Ecto neural progenitor cell (in vitro differentiated cells): ENCODE measurements at regions not wholly inside any gene's neighbourhood (a gene's known extent, or its start where the extent isn't known, plus 50 kb on each side); places are given as distances from the start of the nearest gene placed in this dataset.
"Not testable (repeated sequence)": the region's sequence is repeated elsewhere in the genome, so short reads cannot be mapped to it uniquely, and the experiment has no call there.

Experiments used
- DNase-seq: peaks from one replicate; pipeline ENCODE4 v3.0.0-alpha.2; 2018; ENCODE audit warnings: low spot score

DNA sequence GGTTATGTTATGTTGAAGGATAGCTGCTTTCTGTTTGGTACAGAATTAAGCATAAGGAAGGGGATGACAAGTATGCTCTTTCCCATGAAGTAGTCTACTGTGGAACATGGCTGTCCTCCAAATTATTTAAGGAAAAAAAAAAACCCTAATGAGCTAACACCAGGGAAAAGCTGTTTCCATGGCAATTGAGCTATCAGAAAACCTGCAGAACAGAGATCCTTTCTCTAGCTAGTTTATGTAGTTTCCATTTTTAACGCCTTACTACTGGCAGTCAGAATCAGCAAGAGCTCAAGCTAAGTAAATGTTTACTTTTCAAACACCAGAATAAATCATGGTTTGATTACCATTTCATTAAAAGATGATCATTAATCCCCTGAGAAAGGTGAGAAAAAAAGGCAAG lies 287.4 kb upstream of the TARS1 start:
- no peak for DNase-seq

DNA sequence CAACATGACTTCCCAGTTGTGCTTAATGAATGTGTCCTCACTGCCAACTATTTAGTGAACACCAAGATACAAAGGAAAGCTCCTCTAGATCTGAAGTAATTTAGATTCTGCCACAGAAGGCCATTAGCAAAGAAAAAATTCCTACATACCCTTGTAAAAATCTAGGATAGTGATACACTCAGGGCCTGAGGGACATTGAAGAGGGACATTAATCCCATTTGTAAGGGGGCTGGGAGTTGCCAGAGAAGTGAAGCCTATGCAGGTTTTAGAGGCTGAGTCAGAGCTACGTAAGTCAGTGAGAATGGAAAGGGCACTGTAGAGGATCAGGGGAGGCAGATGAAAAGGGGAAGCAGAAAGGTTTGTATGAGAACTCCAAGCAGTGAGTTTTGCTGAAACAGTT lies 286.9 kb upstream of the TARS1 start:
- DNase-seq = no peak

DNA sequence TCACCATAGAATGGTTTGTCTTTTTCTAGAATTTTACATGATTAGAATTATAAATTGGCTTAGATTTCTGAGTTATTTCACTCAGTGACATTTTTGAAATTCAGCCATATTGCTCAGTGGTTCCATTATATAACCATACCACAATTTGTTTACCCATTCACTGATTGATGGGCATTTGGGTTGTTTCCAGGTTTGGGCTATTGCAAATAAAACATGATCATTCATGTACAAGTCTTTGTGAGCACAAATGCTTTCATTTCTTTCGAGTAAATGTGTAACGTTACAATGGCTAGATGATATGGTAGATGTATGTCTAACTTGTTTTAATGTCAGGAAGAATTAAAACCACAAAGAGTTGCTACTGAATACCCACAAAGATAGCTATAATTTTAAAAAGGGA lies 279.9 kb upstream of the TARS1 start:
- DNase-seq = no peak

DNA sequence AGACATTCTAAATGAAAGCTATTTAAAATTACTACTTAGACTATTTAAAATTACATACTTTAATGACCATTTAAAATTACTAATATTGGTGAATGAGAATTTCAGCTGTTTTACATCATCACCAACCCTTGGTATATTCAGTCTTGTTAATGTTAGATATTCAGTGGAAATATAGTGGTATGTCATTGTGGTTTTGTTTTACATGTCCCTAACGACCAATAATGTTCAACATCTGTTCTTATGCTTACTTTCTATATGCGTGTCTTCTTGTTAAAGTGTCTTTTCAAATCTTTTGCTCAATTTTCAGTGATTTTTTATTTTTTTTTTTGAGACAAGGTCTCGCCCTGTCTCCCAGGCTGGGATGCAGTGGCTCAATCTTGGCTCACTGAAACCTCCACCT lies 279.3 kb upstream of the TARS1 start:
- DNase-seq = no peak

DNA sequence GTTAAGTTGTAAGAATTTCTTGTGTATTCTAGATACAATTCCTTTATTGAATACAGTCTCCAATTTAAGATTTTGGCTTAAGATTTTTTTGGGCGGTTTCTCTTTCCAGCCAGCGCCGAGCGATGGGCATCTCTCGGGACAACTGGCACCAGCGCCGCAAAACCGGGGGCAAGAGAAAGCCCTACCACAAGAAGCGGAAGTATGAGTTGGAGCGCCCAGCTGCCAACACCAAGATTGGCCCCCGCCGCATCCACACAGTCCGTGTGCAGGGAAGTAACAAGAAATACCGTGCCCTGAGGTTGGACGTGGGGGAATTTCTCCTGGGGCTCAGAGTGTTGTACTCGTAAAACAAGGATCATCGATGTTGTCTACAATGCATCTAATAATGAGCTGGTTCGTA lies 278.7 kb upstream of the TARS1 start:
- DNase-seq = no peak

DNA sequence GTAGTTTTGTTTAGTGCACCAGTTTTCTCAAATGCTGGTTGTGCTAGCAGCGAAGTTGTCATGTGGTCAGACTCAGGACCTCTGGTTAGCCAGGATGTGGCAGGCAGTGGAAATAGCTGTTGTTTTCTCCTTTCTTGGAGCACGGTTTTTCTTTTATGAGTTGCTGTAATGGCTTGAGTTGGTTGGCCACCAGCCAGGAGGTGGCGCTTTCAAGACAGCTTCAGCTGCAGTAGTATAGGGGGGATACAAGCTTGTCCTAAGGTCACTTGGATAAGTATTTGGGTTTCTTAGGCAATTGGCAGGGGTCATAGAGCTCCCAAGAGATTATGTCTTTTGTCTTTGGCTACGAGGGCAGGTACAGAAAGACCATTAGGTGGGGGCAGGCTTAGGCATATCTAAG lies 274.2 kb upstream of the TARS1 start:
- DNase-seq = no peak

DNA sequence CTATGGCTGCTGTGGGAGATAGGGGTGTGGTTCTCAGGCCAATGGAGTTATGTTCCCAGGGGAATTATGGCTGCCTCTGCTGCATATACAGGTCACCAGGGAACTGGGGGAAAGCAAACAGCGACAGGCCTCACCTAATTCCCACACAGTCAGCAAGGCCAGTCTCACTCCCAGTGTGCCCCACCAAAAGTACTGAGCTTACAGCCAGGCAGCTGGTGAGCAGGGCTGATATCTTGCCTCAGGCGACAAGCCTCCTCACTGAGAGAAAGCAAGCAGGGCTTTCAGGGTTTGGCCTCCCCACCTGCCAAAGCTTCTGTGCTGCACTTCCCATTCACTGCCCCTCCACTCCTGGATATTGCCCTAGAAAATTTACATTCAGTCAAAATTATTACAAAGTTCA lies 273.8 kb upstream of the TARS1 start:
- DNase-seq = no peak

DNA sequence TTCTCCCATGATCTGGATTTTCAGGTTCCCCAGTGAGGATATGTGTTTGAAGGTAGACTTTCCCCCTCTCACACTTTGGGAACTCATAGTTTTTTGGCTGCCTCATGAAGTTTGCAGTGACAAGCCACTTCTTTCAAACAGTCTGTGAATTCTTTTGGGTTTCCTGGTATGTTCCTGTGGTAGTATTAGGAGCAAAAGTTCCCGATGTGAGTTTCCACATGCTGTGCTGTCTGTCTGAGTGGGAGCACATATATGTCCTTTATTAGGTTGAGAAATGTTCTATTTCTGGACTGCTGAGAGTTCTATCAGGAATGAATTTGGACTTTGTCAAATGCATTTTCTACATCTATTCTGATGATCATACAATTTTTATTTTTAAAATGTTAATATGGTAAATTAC lies 273.2 kb upstream of the TARS1 start:
- DNase-seq = no peak

DNA sequence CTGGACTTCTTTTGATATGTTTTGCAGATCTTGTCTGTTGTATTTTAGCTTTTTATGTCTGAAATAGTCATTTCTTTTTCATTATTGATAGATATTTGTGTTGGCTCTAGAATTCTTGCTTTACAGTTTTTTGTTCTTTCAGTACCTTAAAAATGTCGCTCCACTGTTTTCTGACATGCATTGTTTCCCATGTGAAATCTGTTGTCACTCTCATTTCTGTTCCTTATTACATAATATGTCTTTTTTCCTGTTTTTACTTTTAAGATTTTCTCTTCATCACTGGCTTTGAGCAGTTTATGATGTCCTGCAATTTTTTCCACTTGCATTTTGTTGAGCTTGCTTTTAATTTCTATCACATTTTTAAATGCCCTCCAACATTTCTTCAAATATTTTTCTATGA lies 270.4 kb upstream of the TARS1 start:
- no peak for DNase-seq

DNA sequence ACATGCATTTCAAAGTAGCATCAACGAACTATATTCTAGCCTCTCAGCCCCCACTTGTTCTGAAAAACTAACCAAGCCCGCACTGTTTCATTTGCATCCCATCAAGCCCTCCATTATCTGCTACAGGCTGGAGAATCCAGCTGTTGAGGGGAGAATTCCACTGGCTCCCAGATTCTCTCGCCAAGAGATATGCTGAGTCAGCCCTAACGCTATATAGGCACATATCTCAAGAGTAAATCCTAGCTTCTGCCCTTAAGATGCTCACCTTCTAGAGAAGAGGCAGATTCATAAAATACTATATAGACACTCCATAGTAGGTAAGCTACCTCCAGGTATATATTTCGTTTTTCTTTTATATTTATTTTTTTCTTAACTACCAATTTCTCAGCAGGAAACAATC lies 266.4 kb upstream of the TARS1 start:
- DNase-seq = no peak

DNA sequence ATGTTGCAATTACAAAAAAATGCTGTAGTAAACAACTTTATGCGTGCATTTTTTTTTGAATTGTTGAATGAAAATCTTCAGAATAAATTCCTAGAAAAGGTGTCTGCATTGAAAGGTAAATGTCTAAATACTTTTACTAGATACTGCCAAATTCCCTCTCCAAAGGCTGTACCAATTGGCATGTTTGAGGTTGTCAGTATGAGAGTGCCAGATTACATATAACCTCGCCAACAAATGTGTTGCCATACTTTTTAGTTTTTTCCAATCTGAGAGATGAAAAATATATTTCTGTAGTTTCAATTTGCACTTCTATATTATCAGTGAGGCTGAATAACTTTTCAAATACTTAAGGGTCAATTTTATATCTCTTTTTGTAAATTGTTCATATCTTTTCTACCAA lies 261.5 kb upstream of the TARS1 start:
- DNase-seq = no peak

DNA sequence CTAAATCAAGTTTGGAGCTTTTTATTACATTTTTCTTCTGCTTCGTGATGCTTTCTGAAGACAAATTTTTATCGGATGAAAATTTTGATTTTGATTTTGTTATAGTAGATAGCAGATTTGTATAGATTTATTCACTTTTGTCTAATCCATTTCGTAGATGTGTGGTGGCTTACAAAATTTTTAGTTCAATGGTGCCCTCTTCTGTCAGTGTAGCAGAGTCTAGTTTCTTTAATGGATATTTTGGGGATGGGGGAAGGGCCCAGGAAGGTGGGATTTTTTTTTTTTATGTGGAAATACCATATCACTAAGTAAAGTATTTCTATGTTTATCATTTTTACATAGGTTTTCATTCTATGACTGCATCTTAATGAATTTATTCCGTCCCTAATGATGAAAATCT lies 259.9 kb upstream of the TARS1 start:
- DNase-seq = no peak

DNA sequence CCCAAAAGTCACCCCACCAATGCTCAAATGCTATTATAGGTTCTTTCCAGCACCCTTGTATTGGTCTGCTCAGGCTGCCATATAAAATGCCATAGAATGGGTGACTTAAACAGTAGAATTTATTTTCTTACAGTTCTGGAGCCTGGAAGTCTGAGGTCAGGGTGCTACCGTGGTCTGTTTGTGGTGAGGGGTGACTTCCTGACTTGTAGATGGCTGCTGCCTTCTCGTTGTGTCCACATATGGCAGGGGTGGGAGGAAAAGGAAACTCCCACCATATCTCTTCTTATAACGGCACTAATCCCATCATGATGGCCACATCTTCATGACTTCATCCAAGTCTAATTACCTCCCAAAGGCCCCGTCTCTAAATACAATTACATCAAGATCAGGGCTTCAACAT lies 257.8 kb upstream of the TARS1 start:
- no peak for DNase-seq

DNA sequence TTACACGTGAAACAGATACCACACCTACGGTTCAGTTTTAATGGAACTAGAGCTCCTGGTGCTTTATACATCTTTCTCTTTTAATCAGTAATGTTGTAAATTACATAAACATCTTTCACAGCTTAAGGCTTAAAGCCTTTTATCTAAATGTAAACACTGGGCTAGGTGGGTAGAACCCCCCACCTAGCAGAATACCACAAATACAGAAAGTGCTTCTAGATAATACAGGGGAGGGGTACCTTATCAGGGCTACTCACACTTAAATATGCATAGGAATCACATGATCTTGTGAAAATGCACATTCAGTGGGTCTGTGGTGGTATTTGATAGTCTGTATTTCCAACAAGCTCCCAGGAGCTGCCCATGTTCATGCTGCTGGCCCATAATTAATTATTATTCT lies 256.4 kb upstream of the TARS1 start:
- no peak for DNase-seq

DNA sequence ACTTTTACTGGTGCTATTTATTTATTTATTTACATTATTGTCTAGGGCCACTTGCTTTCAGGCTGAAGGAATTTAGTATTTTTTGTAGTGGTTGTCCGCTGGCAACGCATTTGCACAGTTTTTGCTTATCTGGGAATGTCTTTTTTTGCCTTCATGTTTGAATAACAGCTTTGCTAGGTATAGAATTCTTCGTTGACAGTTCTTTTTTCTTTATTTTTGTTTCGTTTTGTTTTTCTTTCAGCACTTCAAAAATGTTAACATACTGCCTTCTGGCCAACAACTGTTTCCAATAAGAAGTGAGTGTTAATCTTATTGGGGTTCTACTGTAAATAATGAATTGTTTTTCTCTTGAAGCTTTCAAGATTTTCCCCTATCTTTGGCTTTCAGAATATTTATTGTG lies 252.7 kb upstream of the TARS1 start:
- DNase-seq = no peak

DNA sequence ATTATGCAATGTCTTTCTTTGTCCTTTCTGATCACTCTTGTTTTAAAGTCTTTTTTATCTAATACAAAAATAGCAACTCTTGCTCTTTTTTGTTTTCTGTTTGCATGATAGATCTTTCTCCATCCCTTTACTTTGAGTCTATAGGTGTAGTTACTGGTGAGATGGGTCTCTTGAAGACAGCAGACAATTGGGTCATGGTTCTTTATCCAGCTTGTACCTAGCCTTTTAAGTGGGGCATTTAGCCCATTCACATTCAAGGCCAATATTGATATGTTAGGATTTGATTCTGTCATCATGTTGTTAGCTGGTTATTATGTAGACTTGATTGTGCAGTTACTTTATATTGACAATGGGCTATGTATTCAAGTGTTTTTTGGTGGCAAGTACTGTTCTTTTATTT lies 245.9 kb upstream of the TARS1 start:
- no peak for DNase-seq

DNA sequence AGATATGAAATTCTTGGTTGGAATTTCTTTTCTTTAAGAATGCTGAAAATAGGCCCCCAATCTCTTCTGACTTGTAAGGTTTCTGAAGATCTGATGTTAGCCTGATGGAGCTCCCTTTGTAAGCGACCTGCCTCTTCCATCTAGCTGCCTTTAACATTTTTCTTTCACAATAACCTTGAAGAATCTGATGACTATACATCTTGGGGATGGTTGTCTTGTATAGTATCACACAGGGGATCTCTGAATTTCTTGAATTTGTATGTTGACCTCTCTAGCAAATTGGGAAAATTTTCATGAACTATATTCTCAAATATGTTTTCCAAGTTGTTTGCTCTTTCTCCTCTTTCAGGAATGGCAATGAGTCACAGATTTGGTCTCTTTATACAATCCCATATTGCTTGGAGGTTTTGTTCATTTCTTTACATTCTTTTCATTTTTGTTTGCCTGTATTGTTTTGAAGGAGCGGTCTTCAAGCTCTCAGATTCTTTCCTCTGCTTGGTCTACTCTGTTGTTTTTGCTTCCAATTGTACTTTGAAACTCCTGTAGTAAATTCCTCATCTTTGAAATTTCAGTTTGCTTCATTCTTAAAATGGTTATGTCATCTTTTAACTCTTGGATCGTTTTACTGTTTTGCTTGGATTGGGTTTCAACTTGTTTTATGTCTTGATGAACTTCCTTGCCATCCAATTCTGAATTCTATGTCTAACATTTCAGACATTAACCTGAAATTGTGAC lies 245.2 kb upstream of the TARS1 start:
- DNase-seq = no peak

DNA sequence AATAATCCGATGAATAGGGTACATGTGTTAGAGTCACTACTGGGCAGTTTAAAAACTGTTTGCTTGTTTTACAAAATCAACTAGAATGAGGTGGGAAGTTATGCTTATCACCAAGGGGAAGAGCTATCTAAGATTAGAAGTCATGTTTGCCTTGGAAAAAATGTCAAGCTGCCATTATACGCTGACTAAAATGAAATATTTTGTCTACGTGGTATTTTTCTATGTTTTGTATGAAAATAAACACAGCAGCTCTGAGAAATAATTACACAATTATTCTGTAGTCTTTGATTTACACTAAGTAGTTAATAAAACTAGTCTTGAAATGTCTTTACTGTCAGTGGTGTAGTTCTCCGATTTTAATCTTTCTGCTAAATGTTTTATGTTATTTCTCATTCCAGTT lies 241.9 kb upstream of the TARS1 start:
- no peak for DNase-seq

DNA sequence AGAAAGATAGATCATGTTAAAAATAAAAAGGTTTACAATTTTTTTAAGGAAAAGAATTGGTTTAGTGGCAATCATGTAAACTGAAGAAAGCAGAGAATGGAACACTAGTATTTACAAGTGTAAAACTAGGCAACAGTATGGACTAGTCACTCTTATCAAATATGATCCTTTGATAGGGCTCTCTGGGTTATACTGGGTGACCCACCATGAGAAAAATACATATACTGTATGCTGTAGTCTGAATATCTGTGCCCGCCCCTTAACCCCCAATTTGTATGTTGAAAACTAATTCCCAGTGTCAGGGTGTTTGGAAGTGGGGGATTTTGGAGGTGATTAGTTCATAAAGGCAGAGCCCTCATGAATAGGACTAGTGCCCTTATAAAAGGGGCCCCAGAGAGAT lies 236.8 kb upstream of the TARS1 start:
- DNase-seq = no peak

DNA sequence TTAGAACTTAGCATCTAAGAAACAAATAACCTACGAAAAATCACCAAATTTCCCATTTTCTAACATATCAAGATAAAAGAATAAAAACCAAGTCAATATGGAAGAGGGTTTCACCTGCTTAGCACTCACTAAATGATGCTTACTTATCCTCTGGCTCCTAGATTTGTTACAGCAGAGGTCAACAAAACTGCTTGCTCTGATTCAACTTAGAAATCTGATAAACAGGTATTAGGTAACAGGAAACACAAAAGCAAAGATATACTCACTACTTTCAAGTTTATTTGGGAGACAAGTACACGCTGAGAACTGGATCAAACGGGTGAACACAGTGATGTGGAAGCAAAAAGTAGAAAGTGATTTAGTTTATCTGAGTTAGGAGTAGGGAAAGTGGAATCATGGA lies 235.7 kb upstream of the TARS1 start:
- no peak for DNase-seq

DNA sequence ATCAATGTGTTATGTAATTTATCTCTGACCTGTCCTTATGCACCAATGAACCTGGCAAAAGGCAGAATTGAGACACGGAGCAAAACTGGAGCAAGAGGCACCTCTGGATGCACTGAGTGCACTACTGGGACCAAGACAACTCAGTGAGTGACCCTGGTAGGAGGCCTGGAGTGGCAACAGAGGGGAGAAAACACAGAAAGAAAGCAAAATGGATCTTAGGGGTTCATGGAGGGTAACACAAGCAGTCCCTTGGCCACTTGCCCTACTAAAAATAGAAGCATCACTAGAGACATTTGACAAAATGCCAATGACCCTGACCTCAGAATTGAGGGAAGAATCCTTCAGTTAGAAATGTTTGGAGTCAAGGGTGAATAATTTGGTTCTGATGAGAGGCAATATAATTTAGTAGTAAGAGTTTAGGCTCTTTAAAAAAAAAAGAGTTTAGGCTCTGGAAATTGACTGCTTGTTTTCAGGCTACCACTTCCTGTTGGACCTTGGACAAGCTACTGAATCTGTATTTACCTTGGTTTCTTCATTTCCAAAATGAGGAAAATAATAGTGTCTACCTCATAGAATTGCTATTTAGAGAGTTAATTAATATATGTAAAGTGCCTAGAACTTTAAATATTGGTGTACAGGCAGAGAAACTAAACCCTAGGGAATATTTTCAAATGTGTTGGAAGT lies 234.9 kb upstream of the TARS1 start:
- no peak for DNase-seq

DNA sequence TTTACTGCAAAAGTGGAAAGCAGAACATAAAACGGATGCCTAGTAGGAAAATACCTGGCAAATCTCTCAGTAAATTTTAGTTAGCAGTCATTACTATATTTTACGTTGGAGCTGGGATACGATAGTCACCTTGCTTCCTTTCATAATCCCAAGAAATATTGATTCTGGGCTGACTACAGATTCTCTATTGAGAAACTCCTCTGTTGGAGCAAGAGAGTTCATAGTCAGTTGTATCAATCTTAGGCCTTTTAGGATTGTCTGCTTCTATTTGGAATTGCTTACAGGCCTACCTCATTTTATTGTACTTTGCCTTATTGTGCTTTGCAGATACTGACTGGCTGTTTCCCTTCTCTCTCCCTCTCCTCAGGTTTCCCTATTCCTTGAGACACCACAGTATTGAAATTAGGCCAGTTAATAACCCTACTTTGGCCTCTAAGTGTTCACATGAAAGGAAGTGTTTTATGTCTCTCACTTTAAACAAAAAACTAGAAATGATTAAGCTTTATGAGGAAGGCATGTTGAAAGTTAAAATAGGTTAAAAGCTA lies 233.7 kb upstream of the TARS1 start:
- DNase-seq = no peak

DNA sequence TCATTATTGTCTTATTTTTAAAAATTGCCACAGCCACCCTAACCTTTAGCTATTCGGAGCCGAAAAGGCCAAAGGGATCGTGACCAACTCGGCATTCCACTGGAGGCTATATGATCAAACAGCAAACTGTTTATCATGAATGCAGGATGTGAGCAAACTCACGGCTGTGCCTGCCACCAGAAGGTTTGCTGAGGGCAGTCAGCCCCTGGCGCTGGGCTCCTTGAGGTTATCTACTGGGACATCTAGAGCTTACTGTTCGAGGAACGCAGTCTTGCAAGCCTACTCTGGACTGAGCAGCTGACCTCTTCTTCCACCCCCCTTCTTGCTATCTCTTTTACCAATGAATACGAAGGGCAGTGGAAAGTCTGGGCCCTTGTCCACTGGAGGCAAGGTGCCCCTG lies 231.5 kb upstream of the TARS1 start:
- DNase-seq = no peak

DNA sequence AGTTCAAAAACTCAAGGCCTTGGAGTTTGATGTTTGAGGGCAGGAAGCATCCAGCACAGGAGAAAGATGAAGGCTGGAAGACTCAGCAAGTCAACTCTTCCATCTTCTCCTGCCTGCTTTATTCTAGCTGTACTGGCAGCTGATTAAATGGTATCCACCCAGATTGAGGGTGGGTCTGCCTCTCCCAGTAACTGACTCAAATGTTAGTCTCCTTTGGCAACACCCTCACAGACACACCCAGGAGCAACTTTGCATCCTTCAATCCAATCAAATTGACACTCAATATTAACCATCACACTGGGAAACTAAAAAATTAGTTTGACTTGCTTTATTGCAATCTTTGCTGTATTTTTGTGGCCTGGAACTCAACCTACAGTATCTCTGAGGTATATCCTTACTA lies 230.5 kb upstream of the TARS1 start:
- not testable (repeated sequence) for DNase-seq
